ENCODE measurements at regions not wholly inside any gene's neighbourhood (a gene's known extent, or its start where the extent isn't known, plus 50 kb on each side); places are given as distances from the start of the nearest gene placed in this dataset. TPM values are rescaled to one million over a fixed set of nuclear protein-coding genes. Genes with fewer than 3 reads are reported as not detected.

DNA sequence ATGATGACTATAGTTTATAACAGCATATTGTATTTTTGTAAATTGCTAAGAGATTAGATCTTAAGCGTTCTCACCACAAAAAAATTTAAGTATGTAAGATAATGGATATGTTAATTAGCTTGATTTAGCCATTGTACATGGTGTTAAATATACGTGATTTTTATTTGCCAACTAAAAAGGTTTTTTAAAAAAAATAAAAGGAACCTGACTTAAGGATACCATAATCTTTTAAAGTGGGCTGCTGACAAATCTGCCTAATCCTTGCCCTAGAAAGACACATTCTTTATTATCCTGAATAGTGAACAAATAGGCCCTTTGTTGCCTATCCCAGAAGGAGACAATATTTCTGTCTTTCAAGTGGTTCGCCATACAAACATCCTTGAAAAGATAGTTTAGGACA is 94.6 kb upstream of the FAM47C start:
- no peak for DNase-seq (ENCODE audit: low read depth in 2 of 3, low spot score in 2 of 3)

- DNase-seq (ENCODE audit: low read depth in 2 of 3, low spot score in 2 of 3), result no peak
Observed at GRCh38 chrX:36916941-36917340, 91.2 kb upstream of the FAM47C start.

- no peak for DNase-seq (ENCODE audit: low read depth in 2 of 3, low spot score in 2 of 3)
Observed at GRCh38 chrX:36927712-36928111, 80.5 kb upstream of the FAM47C start.

GRCh38 chrX:36930491-36930890 is 77.7 kb upstream of the FAM47C start:
- DNase-seq (ENCODE audit: low read depth in 2 of 3, low spot score in 2 of 3), result no peak

GRCh38 chrX:36947214-36947613 is 61.0 kb upstream of the FAM47C start:
- DNase-seq (ENCODE audit: low read depth in 2 of 3, low spot score in 2 of 3), result no peak

DNA sequence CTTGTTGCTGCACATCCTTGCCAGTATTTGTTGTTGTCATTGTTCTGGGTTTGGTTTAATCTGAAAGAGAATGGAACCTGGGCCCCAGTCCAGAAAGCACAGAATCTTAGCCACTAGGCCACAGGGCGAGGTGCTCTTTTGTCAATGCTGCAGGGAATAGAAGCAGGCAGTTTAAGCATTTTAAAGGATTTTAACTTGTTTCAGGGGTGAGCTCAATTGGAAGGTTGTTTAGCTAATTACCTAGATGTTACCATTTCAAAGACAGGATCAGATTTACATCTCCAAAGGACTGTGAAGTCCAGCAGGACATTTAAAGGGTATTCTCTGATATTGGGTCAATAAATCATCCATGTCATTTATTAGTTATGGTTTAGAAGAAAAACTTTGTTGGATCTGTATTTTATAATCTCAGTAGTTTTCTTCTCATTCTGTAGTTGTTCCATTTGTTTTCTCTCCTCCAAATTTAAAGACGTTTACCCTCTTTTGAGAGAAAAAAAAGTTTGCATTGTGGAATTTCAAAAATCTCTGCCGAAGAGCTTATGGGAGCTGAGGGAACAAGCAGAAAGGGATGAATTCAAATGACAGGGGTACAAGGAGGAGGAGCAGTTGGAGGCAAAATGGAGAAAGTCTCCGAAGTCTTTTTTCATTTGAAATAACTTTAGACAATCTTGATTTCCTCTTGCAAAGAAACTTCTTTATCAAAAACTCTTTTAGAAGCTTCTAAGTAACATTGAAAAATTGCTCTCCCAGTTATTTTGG is 57.5 kb upstream of the FAM47C start:
- no peak for DNase-seq (ENCODE audit: low read depth in 2 of 3, low spot score in 2 of 3)

- DNase-seq (ENCODE audit: low read depth in 2 of 3, low spot score in 2 of 3), result peak in 1 of 3 donors; percentile 3
Observed at GRCh38 chrX:36957425-36958328, 50.5 kb upstream of the FAM47C start.

Small RNA genes lying in the stretch of these regions (small RNA-seq; reads per million reads assigned to genes)
- gene BX842568.4, result not detected

Measured in hematopoietic multipotent progenitor cell (in vitro differentiated cells).